HCT116 (cell line): ENCODE measurements at regions not wholly inside any gene's neighbourhood (a gene's known extent, or its start where the extent isn't known, plus 50 kb on each side); places are given as distances from the start of the nearest gene placed in this dataset.

Experiments used
- CEBPB ChIP-seq: IDR thresholded peaks from 2 replicates; pipeline ENCODE4 v1.6.1; 2012; ENCODE audit warnings: low read depth
- EZH2 ChIP-seq: fragments of 200-600 bp; sonication (generic); IDR thresholded peaks from 2 replicates; pipeline ENCODE4 v1.6.1; 2017; ENCODE audit warnings: antibody characterized with exemption, mixed run types
- EZH2phosphoT487 ChIP-seq: fragments of 200-600 bp; IDR thresholded peaks from 2 replicates; pipeline ENCODE4 v1.6.1; 2018; ENCODE audit warnings: antibody characterized with exemption, borderline replicate concordance
- JUND ChIP-seq: IDR thresholded peaks from 2 replicates; pipeline ENCODE4 v1.6.1; 2012
- MAX ChIP-seq: IDR thresholded peaks from 2 replicates; pipeline ENCODE4 v1.6.1; 2012
- POLR2A ChIP-seq: IDR thresholded peaks from 2 replicates; pipeline ENCODE4 v1.7.0; 2011; ENCODE audit warnings: borderline replicate concordance; ENCODE audit not compliant: insufficient read depth, insufficient read length; ENCODE audit errors: extremely low read depth
- POLR2AphosphoS5 ChIP-seq: IDR thresholded peaks from 2 replicates; pipeline ENCODE4 v1.6.1; 2011; ENCODE audit warnings: mild to moderate bottlenecking, low read depth, low read length, moderate library complexity
- SIN3A ChIP-seq: IDR thresholded peaks from 2 replicates; pipeline ENCODE4 v1.6.1; 2012; ENCODE audit warnings: low read depth
- SP1 ChIP-seq: IDR thresholded peaks from 2 replicates; pipeline ENCODE4 v1.6.1; 2012; ENCODE audit warnings: low read depth
- ZNF274 ChIP-seq: fragments of 200-500 bp; sonication (Bioruptor generic); IDR thresholded peaks from 2 replicates; pipeline ENCODE4 v1.6.1; 2014; ENCODE audit warnings: mild to moderate bottlenecking, low read depth, low read length, inconsistent platforms
- TF ChIP-seq, protein P1 (sequence below), 3 experiments: fragments of 200-600 bp in 1 of 3; sonication (generic) in 1 of 3; IDR thresholded peaks in 2 of 3; conservative IDR thresholded peaks in 1 of 3; 2 replicates each; pipeline ENCODE4 v1.5.1; 2012 to 2017; ENCODE audit warnings: low read depth in 2 of 3, low read length in 2 of 3, antibody characterized with exemption in 1 of 3, borderline replicate concordance in 1 of 3, control low read depth in 1 of 3, mild to moderate bottlenecking in 1 of 3, mixed read lengths in 1 of 3, mixed run types in 1 of 3, moderate library complexity in 1 of 3; ENCODE audit not compliant: insufficient read depth in 1 of 3
- TF ChIP-seq, protein P2 (sequence below): IDR thresholded peaks from 2 replicates; pipeline ENCODE4 v1.6.1; 2012; ENCODE audit warnings: low read depth

DNA sequence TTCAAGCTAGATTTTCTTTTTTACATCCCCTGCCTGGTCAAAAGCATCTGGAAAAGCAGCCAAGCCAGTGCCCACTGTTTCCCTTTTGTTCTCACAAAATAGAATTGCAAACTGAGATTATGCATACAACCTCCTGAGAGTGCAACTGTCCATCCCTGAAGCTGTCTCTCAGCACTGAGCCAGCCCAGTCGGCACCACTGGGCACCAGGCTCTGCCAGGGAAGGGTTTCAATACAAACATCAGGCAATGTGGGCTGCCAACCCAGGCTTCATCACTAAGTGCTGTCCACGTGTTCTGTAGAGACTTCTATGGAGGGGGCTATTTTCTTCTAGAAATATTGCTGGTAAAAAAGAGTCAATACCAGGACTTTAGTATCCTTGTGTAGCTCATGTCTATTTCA, 356.3 kb upstream of the TBL1XR1 start:
- TF ChIP-seq, protein P1, sequence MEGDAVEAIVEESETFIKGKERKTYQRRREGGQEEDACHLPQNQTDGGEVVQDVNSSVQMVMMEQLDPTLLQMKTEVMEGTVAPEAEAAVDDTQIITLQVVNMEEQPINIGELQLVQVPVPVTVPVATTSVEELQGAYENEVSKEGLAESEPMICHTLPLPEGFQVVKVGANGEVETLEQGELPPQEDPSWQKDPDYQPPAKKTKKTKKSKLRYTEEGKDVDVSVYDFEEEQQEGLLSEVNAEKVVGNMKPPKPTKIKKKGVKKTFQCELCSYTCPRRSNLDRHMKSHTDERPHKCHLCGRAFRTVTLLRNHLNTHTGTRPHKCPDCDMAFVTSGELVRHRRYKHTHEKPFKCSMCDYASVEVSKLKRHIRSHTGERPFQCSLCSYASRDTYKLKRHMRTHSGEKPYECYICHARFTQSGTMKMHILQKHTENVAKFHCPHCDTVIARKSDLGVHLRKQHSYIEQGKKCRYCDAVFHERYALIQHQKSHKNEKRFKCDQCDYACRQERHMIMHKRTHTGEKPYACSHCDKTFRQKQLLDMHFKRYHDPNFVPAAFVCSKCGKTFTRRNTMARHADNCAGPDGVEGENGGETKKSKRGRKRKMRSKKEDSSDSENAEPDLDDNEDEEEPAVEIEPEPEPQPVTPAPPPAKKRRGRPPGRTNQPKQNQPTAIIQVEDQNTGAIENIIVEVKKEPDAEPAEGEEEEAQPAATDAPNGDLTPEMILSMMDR (IDR thresholded peaks at IDR 0.05 in 2 of 3, conservative IDR thresholded peaks at IDR 0.05 in 1 of 3; ENCODE audit: borderline replicate concordance in 1 of 3, insufficient read depth in 1 of 3, low read depth in 2 of 3, low read length in 2 of 3): no peak
- no peak for TF ChIP-seq POLR2A
- TF ChIP-seq JUND: no peak
- no peak for TF ChIP-seq ZNF274
- TF ChIP-seq, protein P2, sequence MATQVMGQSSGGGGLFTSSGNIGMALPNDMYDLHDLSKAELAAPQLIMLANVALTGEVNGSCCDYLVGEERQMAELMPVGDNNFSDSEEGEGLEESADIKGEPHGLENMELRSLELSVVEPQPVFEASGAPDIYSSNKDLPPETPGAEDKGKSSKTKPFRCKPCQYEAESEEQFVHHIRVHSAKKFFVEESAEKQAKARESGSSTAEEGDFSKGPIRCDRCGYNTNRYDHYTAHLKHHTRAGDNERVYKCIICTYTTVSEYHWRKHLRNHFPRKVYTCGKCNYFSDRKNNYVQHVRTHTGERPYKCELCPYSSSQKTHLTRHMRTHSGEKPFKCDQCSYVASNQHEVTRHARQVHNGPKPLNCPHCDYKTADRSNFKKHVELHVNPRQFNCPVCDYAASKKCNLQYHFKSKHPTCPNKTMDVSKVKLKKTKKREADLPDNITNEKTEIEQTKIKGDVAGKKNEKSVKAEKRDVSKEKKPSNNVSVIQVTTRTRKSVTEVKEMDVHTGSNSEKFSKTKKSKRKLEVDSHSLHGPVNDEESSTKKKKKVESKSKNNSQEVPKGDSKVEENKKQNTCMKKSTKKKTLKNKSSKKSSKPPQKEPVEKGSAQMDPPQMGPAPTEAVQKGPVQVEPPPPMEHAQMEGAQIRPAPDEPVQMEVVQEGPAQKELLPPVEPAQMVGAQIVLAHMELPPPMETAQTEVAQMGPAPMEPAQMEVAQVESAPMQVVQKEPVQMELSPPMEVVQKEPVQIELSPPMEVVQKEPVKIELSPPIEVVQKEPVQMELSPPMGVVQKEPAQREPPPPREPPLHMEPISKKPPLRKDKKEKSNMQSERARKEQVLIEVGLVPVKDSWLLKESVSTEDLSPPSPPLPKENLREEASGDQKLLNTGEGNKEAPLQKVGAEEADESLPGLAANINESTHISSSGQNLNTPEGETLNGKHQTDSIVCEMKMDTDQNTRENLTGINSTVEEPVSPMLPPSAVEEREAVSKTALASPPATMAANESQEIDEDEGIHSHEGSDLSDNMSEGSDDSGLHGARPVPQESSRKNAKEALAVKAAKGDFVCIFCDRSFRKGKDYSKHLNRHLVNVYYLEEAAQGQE: no peak
- no peak for TF ChIP-seq EZH2phosphoT487
- TF ChIP-seq SP1: no peak
- TF ChIP-seq EZH2: no peak
- no peak for TF ChIP-seq MAX
- no peak for TF ChIP-seq POLR2AphosphoS5
- TF ChIP-seq CEBPB: no peak
- TF ChIP-seq SIN3A: no peak
